ENCODE measurements at regions not wholly inside any gene's neighbourhood (a gene's known extent, or its start where the extent isn't known, plus 50 kb on each side); places are given as distances from the start of the nearest gene placed in this dataset.

DNA sequence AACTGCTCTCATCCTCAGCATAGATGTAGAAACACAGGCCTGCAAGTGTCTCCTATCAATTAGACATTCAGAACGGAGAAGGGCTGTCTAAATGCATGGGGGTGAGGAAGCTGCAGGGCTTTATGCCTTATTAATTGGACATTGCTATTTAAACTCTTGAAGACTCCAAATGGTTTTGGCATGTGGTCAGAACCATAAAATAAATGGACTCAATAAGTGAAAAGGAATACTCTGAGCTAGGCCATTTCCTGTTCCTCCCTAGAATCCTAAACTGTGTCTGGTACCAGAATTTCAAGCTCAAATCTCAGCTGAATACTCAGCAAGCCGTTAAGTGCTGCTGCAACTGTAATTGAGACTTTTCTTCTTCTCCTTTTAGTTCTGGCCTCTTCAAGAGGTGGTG, 80.4 kb upstream of the C1orf87 start:
- no peak for TF ChIP-seq EZH2 (IDR thresholded peaks at IDR 0.05; ENCODE audit: borderline replicate concordance, low read depth, low read length, poor library complexity, severe bottlenecking)
- TF ChIP-seq, protein P1, sequence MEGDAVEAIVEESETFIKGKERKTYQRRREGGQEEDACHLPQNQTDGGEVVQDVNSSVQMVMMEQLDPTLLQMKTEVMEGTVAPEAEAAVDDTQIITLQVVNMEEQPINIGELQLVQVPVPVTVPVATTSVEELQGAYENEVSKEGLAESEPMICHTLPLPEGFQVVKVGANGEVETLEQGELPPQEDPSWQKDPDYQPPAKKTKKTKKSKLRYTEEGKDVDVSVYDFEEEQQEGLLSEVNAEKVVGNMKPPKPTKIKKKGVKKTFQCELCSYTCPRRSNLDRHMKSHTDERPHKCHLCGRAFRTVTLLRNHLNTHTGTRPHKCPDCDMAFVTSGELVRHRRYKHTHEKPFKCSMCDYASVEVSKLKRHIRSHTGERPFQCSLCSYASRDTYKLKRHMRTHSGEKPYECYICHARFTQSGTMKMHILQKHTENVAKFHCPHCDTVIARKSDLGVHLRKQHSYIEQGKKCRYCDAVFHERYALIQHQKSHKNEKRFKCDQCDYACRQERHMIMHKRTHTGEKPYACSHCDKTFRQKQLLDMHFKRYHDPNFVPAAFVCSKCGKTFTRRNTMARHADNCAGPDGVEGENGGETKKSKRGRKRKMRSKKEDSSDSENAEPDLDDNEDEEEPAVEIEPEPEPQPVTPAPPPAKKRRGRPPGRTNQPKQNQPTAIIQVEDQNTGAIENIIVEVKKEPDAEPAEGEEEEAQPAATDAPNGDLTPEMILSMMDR (conservative IDR thresholded peaks at IDR 0.05; ENCODE audit: low read depth, low read length) = no peak

Measured in A673 (cell line).